ENCODE measurements at regions not wholly inside any gene's neighbourhood (a gene's known extent, or its start where the extent isn't known, plus 50 kb on each side); places are given as distances from the start of the nearest gene placed in this dataset.

GRCh38 chr3:25300141-25300540 lies 127.9 kb upstream of the RARB start:
- ATAC-seq (ENCODE audit: low FRiP score) (no peak), DNase-seq (ENCODE audit: low spot score) (no peak)
- TF ChIP-seq, protein P1, sequence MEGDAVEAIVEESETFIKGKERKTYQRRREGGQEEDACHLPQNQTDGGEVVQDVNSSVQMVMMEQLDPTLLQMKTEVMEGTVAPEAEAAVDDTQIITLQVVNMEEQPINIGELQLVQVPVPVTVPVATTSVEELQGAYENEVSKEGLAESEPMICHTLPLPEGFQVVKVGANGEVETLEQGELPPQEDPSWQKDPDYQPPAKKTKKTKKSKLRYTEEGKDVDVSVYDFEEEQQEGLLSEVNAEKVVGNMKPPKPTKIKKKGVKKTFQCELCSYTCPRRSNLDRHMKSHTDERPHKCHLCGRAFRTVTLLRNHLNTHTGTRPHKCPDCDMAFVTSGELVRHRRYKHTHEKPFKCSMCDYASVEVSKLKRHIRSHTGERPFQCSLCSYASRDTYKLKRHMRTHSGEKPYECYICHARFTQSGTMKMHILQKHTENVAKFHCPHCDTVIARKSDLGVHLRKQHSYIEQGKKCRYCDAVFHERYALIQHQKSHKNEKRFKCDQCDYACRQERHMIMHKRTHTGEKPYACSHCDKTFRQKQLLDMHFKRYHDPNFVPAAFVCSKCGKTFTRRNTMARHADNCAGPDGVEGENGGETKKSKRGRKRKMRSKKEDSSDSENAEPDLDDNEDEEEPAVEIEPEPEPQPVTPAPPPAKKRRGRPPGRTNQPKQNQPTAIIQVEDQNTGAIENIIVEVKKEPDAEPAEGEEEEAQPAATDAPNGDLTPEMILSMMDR (IDR thresholded peaks at IDR 0.05) = no peak

- no peak for ATAC-seq (ENCODE audit: low FRiP score)
- no peak for DNase-seq (ENCODE audit: low spot score)
- TF ChIP-seq, protein P1 (IDR thresholded peaks at IDR 0.05) = no peak
These were observed 123.1 kb upstream of the RARB start for GRCh38 chr3:25304916-25305315.

DNA sequence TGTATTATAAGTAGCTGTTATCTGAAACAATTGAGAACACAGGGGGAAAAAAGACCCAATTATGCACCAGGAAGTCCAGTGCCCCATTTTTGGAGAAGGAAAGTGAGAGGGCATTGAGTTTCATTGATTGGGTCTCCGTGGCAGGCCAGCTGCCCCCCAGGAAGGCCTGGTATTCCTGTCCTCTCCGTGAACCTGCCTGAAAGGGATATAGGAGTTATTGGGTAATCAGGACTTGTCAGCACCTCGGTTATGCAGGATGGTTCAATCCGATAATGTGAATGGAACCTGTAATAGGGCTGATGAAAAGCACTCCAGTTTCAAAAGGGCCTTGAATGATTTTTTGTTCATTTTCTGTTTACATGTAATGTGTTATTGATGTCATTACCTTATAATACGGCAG lies 122.0 kb upstream of the RARB start:
- TF ChIP-seq, protein P1 (IDR thresholded peaks at IDR 0.05) = no peak
- ATAC-seq (ENCODE audit: low FRiP score) (no peak), DNase-seq (ENCODE audit: low spot score) (no peak)

GRCh38 chr3:25306705-25307104 lies 121.4 kb upstream of the RARB start:
- no peak for ATAC-seq (ENCODE audit: low FRiP score)
- DNase-seq (ENCODE audit: low spot score) = no peak
- TF ChIP-seq, protein P1 (IDR thresholded peaks at IDR 0.05) = no peak

- ATAC-seq (ENCODE audit: low FRiP score) (no peak), DNase-seq (ENCODE audit: low spot score) (no peak)
- TF ChIP-seq, protein P1 (IDR thresholded peaks at IDR 0.05) = no peak
These were observed 114.8 kb upstream of the RARB start for GRCh38 chr3:25313286-25313685.

GRCh38 chr3:25324954-25325655 lies 103.0 kb upstream of the RARB start:
- no peak for DNase-seq (ENCODE audit: low spot score)
- TF ChIP-seq, protein P1 (IDR thresholded peaks at IDR 0.05) = no peak
- ATAC-seq (ENCODE audit: low FRiP score) = no peak

DNA sequence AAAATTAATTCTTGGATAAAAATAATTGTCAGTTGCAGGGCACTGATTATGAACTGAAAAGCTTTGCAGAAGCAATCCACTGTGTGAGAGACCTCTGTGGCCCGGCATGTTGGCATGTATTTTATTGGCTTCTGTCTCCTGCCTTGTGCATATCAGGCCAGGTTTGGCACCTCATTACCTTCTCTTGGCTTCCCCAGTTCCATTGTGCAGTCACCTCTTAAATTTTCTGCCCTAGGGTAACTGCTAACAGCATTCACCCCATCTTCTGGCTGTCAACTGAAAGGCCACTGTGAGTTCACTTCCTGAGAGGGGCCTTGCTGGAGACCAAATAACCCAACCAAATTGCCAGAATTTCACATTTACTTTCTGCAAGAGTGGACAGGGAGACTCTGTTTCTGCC lies 92.7 kb upstream of the RARB start:
- ATAC-seq (ENCODE audit: low FRiP score) (no peak), DNase-seq (ENCODE audit: low spot score) (no peak)
- TF ChIP-seq, protein P1 (IDR thresholded peaks at IDR 0.05) = no peak

All from omental fat pad (tissue), 3 donors.